Stromal cell of bone marrow (primary cell): ENCODE measurements at regions not wholly inside any gene's neighbourhood (a gene's known extent, or its start where the extent isn't known, plus 50 kb on each side); places are given as distances from the start of the nearest gene placed in this dataset.
"Not testable (repeated sequence)": the region's sequence is repeated elsewhere in the genome, so short reads cannot be mapped to it uniquely, and the experiment has no call there.

Source experiments
- DNase-seq: peaks from one replicate; pipeline ENCODE4 v3.0.0-alpha.2; 2012; ENCODE audit warnings: low read depth

GRCh38 chr3:36656873-36657272 is 107.5 kb downstream of the DCLK3 start:
- no peak for DNase-seq

DNA sequence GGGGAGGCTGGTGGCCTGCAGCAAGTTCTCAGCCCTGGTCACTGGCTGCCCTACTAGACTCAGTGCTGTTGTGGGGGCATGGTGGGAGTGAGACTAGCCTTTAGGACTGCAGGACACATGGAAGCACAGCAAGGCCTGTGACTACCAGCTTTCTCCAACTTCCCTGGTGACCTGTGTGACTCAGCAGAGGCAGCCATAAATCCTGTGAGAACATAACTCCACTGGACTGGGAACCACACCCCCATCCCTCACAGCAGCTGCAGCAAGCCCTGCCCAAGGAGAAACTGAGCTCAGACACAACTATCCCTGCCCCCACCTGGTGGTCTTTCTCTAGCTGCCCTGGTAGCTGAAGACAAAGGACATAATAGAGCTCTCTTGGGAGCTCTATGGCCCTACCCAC is 111.3 kb downstream of the DCLK3 start:
- DNase-seq: peak; percentile 59

- no peak for DNase-seq
These were observed 112.2 kb downstream of the DCLK3 start for GRCh38 chr3:36652104-36652503.

- no peak for DNase-seq
These were observed 114.1 kb downstream of the DCLK3 start for GRCh38 chr3:36650271-36650671.

- DNase-seq: no peak
These were observed 115.2 kb downstream of the DCLK3 start for GRCh38 chr3:36649125-36649524.

- DNase-seq: peak; percentile 92
These were observed 115.9 kb downstream of the DCLK3 start for GRCh38 chr3:36648241-36649034.

GRCh38 chr3:36647423-36647853 is 116.9 kb downstream of the DCLK3 start:
- DNase-seq: no peak

DNA sequence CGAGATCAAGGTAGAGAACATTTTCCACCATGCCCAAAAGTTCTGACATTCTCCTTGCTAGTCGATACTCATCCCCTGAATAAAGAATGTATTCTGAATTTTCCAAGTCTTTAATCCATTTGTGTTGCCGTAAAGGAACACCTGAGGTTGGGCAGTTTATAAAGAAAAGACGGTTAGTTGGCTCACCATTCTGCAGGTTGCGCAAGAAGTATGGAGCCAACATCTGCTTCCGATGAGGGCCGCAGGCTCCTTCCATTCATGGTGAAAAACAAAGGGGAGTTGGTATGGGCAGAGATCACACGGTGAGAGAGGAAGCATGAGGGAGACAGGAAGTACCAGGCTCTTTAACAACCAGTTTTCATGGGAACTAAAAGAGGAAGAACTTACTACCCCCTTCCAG is 121.2 kb downstream of the DCLK3 start:
- DNase-seq: no peak

GRCh38 chr3:36635731-36636130 is 128.6 kb downstream of the DCLK3 start:
- peak; percentile 15 for DNase-seq

GRCh38 chr3:36633897-36634296 is 130.5 kb downstream of the DCLK3 start:
- not testable (repeated sequence) for DNase-seq

DNA sequence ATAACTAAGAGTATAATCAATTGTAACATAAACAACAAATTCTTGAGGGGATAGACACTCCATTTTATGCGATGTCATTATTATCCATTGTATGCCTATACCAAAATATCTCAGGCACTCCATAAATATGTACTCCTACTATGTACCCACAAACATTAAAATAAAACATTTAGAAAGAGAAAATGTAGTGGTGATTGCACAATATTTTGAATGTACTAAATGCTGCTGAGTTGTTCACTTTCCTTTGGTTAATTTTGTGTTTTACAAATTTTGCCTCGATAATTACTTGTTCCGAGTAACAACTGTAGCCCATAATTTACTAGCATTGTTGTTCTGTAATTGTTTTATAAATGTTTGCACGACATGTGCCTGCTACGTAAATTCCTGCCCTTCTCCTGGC is 131.3 kb downstream of the DCLK3 start:
- no peak for DNase-seq

DNA sequence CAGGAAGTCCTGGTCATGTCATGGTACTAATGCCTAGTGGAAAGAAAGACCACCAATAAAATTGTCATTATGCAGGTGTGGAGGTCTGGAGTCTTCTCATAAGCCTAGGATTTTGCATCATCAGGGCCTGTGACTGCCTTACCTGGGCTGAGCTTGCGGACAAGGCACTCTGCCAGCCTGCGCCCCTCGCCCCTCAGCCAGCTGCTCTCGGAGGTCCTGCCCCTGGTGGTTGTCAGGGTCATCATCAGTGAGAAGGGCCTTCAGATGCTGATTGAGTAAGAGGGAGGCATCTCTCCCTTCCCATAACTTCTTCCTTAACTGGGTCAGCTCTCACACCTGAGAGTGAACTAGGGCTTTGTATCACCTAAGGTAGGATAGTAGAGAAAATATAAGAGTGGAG is 132.8 kb downstream of the DCLK3 start:
- no peak for DNase-seq

GRCh38 chr3:36615861-36616260 is 148.5 kb downstream of the DCLK3 start:
- no peak for DNase-seq

DNA sequence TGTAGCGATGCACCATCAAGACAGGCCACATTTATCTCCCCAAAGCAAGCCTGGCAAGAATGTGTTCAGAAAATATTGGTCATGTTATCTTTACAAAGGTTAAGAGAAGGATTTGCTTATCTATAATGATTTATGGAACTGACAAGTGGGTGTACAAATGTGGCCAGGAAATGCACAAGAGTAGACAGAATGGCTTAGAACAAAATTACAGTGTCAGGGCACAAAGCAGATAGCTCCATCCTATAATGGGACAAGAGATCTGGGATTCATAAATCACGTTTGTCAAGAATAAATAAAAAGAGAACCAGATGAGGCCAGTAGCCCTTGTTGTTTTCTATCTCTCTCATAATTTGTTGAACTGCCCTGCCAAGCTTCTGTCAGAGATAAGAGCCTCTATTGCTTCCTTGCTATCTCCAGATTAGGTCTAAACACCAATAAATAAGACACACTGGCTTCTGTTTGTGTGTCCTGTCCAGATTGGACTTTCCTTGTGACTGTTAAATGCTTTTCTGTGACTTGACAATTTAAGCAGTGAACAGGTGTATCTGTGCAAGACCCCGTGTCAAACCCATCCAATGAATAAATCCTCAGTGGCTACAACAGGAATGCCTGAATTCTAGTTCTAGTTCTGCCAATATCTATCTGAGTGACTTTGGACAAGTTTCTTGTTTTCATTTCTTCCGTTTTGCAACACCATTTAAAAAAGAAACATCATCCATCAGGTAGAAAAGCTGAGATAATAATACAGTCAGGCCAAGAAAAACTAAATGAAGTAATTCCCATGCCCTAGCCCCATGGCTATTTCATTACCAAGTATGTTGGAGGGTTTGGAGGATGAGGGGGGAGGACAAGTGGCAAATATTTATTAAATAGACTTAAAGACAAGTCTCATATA is 157.2 kb downstream of the DCLK3 start:
- DNase-seq: no peak

GRCh38 chr3:36603423-36603822 is 160.9 kb downstream of the DCLK3 start:
- DNase-seq: no peak

GRCh38 chr3:36600404-36600803 is 163.9 kb downstream of the DCLK3 start:
- DNase-seq: no peak
